ENCODE measurements at regions not wholly inside any gene's neighbourhood (a gene's known extent, or its start where the extent isn't known, plus 50 kb on each side); places are given as distances from the start of the nearest gene placed in this dataset.

GRCh38 chr5:27313549-27313948 lies 275.2 kb upstream of the CDH9 start:
- H3K4me1 ChIP-seq, result no peaks in the 10 kb centered on the region
- no peak for DNase-seq
- H3K36me3 ChIP-seq, result no peaks in the 10 kb centered on the region
- H3K27ac ChIP-seq, result no peak overlapping the region
- no peak overlapping the region for H3K4me3 ChIP-seq
- peaks cover 0 to 3% (median 0%) of the 10 kb centered on the region in 4 donors for H3K9me3 ChIP-seq
- TF ChIP-seq CTCF (IDR thresholded peaks at IDR 0.05) (no peak), POLR2A (IDR thresholded peaks at IDR 0.05) (no peak)
- no peaks in the 10 kb centered on the region for H3K27me3 ChIP-seq

DNA sequence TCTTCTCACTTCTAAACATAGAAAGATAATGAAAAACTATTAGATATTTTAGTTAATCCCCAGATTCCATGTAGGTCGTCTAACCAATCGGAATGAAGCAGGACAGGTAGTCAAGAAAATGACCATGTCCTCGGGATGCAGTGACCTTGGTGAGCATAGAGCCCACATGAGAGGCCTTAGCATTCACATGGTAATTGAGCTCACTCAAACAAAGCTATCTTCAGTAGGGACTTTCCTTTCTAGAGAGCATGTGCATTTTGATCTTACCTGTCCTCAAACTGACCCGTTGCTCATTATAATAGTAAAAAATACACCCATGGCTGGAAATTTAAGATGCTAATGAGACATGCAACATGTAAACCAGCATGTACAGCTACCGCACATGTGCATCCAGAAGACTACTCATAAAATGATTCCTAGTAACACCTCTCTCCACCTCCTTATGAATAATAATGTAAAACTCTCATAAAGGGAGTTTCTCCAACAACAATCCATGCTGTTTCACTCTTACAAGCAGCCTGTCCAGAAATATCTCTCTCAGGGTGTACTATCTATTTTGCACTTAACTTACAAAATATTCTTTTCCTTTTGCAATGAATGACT lies 274.0 kb upstream of the CDH9 start:
- H3K27ac ChIP-seq, result no peak overlapping the region
- H3K27me3 ChIP-seq, result no peaks in the 10 kb centered on the region
- no peak for TF ChIP-seq CTCF (IDR thresholded peaks at IDR 0.05)
- TF ChIP-seq POLR2A (IDR thresholded peaks at IDR 0.05), result no peak
- DNase-seq, result no peak
- no peaks in the 10 kb centered on the region for H3K36me3 ChIP-seq
- peaks cover 0 to 3% (median 0%) of the 10 kb centered on the region in 4 donors for H3K9me3 ChIP-seq
- H3K4me1 ChIP-seq, result no peaks in the 10 kb centered on the region
- H3K4me3 ChIP-seq, result no peak overlapping the region

DNA sequence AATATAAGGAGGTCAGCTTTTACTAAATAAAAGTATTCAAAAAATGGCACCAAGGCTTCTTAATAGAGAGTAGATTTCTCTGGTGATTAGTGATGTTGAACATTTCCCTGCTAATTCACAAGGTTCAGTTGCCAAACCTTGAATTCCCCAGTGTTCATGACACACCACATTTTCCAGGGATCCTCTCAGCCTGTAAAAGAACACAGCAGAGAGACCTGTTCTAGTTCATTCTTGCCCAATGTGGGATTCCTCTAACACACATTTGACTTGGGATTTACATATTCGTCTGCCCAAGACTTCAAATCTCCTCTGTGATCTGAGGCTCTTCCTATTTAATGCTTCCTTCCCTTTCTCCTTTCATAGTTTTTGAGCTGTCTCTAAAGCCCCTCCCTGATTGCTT lies 273.2 kb upstream of the CDH9 start:
- no peaks in the 10 kb centered on the region for H3K27me3 ChIP-seq
- peaks cover 0 to 3% (median 0%) of the 10 kb centered on the region in 4 donors for H3K9me3 ChIP-seq
- DNase-seq, result no peak
- H3K4me3 ChIP-seq, result no peak overlapping the region
- H3K27ac ChIP-seq, result no peak overlapping the region
- no peaks in the 10 kb centered on the region for H3K36me3 ChIP-seq
- no peaks in the 10 kb centered on the region for H3K4me1 ChIP-seq
- TF ChIP-seq POLR2A (IDR thresholded peaks at IDR 0.05) (no peak), CTCF (IDR thresholded peaks at IDR 0.05) (no peak)

DNA sequence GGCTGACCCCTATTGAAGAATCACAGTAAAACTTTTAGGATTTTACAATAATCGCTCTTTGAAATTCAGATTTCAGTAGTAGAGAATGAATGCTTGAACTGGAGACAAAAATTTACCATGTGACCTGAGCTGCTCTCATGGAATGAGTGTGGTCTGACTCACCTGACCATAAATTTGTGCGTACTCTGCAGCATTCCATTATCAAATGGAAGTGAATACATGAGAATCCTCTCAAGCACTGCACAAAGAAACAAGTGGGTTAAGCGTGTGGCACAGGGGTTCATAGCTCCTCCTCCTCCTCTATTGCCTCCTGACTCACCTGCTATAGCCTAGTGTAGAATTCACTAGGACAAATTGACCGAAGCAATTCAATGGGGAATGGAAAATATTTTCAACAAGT lies 269.8 kb upstream of the CDH9 start:
- Histone ChIP-seq H3K4me3 (no peak overlapping the region), H3K4me1 (no peaks in the 10 kb centered on the region), H3K9me3 (peaks cover 0 to 3% (median 0%) of the 10 kb centered on the region in 4 donors), H3K27ac (no peak overlapping the region), H3K27me3 (no peaks in the 10 kb centered on the region), H3K36me3 (no peaks in the 10 kb centered on the region)
- DNase-seq, result no peak
- TF ChIP-seq CTCF (IDR thresholded peaks at IDR 0.05) (no peak), POLR2A (IDR thresholded peaks at IDR 0.05) (no peak)

GRCh38 chr5:27290172-27290571 lies 251.8 kb upstream of the CDH9 start:
- Histone ChIP-seq H3K27ac (no peak overlapping the region), H3K27me3 (no peaks in the 10 kb centered on the region), H3K9me3 (no peaks in the 10 kb centered on the region), H3K36me3 (no peaks in the 10 kb centered on the region), H3K4me1 (no peaks in the 10 kb centered on the region), H3K4me3 (no peak overlapping the region)
- DNase-seq, result no peak
- TF ChIP-seq POLR2A (IDR thresholded peaks at IDR 0.05) (no peak), CTCF (IDR thresholded peaks at IDR 0.05) (no peak)

- Histone ChIP-seq H3K27ac (no peak overlapping the region), H3K36me3 (no peaks in the 10 kb centered on the region), H3K4me1 (no peaks in the 10 kb centered on the region), H3K27me3 (no peaks in the 10 kb centered on the region), H3K9me3 (peaks cover 0 to 3% (median 0%) of the 10 kb centered on the region in 4 donors), H3K4me3 (no peak overlapping the region)
- no peak for DNase-seq
- no peak for TF ChIP-seq POLR2A (IDR thresholded peaks at IDR 0.05)
- TF ChIP-seq CTCF (IDR thresholded peaks at IDR 0.05), result no peak
Observed at GRCh38 chr5:27276119-27276518, 237.7 kb upstream of the CDH9 start.

Data from Peyer's patch (tissue), 4 donors.